ENCODE measurements at regions not wholly inside any gene's neighbourhood (a gene's known extent, or its start where the extent isn't known, plus 50 kb on each side); places are given as distances from the start of the nearest gene placed in this dataset.
A peak's percentile ranks its signal among the peaks of the same experiment; 100 is the strongest.

- WGBS, 2 donors = 71 to 86% methylated on average over 2 of the region's 2 CpGs
- peak overlapping the region in 1 of 4 donors; percentile 2 for H3K27ac ChIP-seq
These were observed 77.3 kb upstream of the ITGA1 start for GRCh38 chr5:52710310-52710971.

GRCh38 chr5:52710972-52711596 is 76.6 kb upstream of the ITGA1 start:
- Histone ChIP-seq H3K9me3 (no peaks in the 10 kb centered on the region), H3K4me1 (peaks cover 0 to 20% (median 2%) of the 10 kb centered on the region in 4 donors), H3K4me3 (no peak overlapping the region), H3K36me3 (no peaks in the 10 kb centered on the region), H3K27ac (peak overlapping the region in 1 of 4 donors; percentile 2), H3K27me3 (no peaks in the 10 kb centered on the region)
- no peak for DNase-seq (ENCODE audit: low spot score in 2 of 2)
- 40% methylated on average over 2 of the region's 2 CpGs for WGBS, 2 donors
- no peak for TF ChIP-seq POLR2A (IDR thresholded peaks at IDR 0.05)
- no peak for TF ChIP-seq CTCF (IDR thresholded peaks at IDR 0.05)
- no peak for TF ChIP-seq EP300 (IDR thresholded peaks at IDR 0.05)

More at GRCh38 chr5:52710310-52710971, 77.3 kb upstream of the ITGA1 start:
- TF ChIP-seq EP300 (IDR thresholded peaks at IDR 0.05) (no peak), CTCF (IDR thresholded peaks at IDR 0.05) (no peak), POLR2A (IDR thresholded peaks at IDR 0.05) (no peak)
- Histone ChIP-seq H3K9me3 (no peaks in the 10 kb centered on the region), H3K4me1 (peaks cover 0 to 20% (median 2%) of the 10 kb centered on the region in 4 donors), H3K36me3 (no peaks in the 10 kb centered on the region), H3K27me3 (no peaks in the 10 kb centered on the region), H3K4me3 (no peak overlapping the region)
- no peak for DNase-seq (ENCODE audit: low spot score in 2 of 2)

GRCh38 chr5:52712354-52712753 is 75.4 kb upstream of the ITGA1 start:
- WGBS, 2 donors = 84% methylated on average over 2 of the region's 2 CpGs
- Histone ChIP-seq H3K27me3 (no peaks in the 10 kb centered on the region), H3K4me1 (peaks cover 0 to 20% (median 2%) of the 10 kb centered on the region in 4 donors), H3K27ac (no peak overlapping the region), H3K36me3 (no peaks in the 10 kb centered on the region), H3K4me3 (no peak overlapping the region), H3K9me3 (peaks cover 0 to 5% (median 0%) of the 10 kb centered on the region in 4 donors)
- DNase-seq (ENCODE audit: low spot score in 2 of 2) = no peak
- TF ChIP-seq CTCF (IDR thresholded peaks at IDR 0.05) = no peak
- TF ChIP-seq EP300 (IDR thresholded peaks at IDR 0.05) = no peak
- TF ChIP-seq POLR2A (IDR thresholded peaks at IDR 0.05) = no peak

GRCh38 chr5:52725065-52725746 is 62.5 kb upstream of the ITGA1 start:
- WGBS, 2 donors = 62% methylated on average over 6 of the region's 6 CpGs
- TF ChIP-seq EP300 (IDR thresholded peaks at IDR 0.05) = no peak
- no peak for TF ChIP-seq CTCF (IDR thresholded peaks at IDR 0.05)
- TF ChIP-seq POLR2A (IDR thresholded peaks at IDR 0.05) = no peak
- H3K27ac ChIP-seq = peak overlapping the region in 2 of 4 donors; percentile 6 to 39
- H3K4me3 ChIP-seq = no peak overlapping the region
- H3K27me3 ChIP-seq = no peaks in the 10 kb centered on the region
- H3K36me3 ChIP-seq = no peaks in the 10 kb centered on the region
- H3K4me1 ChIP-seq = peaks cover 0 to 28% (median 7%) of the 10 kb centered on the region in 4 donors
- H3K9me3 ChIP-seq = no peaks in the 10 kb centered on the region
- no peak for DNase-seq (ENCODE audit: low spot score in 2 of 2)

- WGBS, 2 donors = 45% methylated on average over 3 of the region's 3 CpGs
- Histone ChIP-seq H3K27ac (peak overlapping the region in 2 of 4 donors; percentile 6 to 39), H3K27me3 (no peaks in the 10 kb centered on the region), H3K4me3 (no peak overlapping the region), H3K4me1 (peaks cover 0 to 28% (median 7%) of the 10 kb centered on the region in 4 donors), H3K36me3 (no peaks in the 10 kb centered on the region), H3K9me3 (no peaks in the 10 kb centered on the region)
- TF ChIP-seq EP300 (IDR thresholded peaks at IDR 0.05) (no peak), POLR2A (IDR thresholded peaks at IDR 0.05) (no peak), CTCF (IDR thresholded peaks at IDR 0.05) (no peak)
- peak in 1 of 2 donors; percentile 15 for DNase-seq (ENCODE audit: low spot score in 2 of 2)
These were observed 61.9 kb upstream of the ITGA1 start for GRCh38 chr5:52725808-52726207.
